Vagina (tissue), 2 donors: ENCODE measurements at regions not wholly inside any gene's neighbourhood (a gene's known extent, or its start where the extent isn't known, plus 50 kb on each side); places are given as distances from the start of the nearest gene placed in this dataset.

Experiments used
- CTCF ChIP-seq, 3 experiments: fragments of 450-650 bp in 2 of 3; fragments of 200-600 bp in 1 of 3; sonication (generic) in 1 of 3; IDR thresholded peaks; one replicate each; pipeline ENCODE4 v1.5.1; 2017 to 2019; ENCODE audit warnings: antibody characterized with exemption in 3 of 3, mild to moderate bottlenecking in 2 of 3, moderate library complexity in 2 of 3
- POLR2A ChIP-seq, 2 donors: fragments of 450-650 bp; IDR thresholded peaks; one replicate each; pipeline ENCODE4 v1.6.1; 2017; ENCODE audit warnings: antibody characterized with exemption in 2 of 2, mild to moderate bottlenecking in 2 of 2, moderate library complexity in 2 of 2
- POLR2AphosphoS5 ChIP-seq, 2 donors: sonication (generic); formaldehyde crosslinking; IDR thresholded peaks; one replicate each; pipeline ENCODE4 v1.9.0; 2017; ENCODE audit warnings: antibody characterized with exemption in 2 of 2, mild to moderate bottlenecking in 2 of 2, low read depth in 1 of 2; ENCODE audit not compliant: insufficient read depth in 1 of 2

- TF ChIP-seq CTCF (IDR thresholded peaks at IDR 0.05) (no peak), POLR2AphosphoS5 (IDR thresholded peaks at IDR 0.05; ENCODE audit: insufficient read depth in 1 of 2, low read depth in 1 of 2) (no peak), POLR2A (IDR thresholded peaks at IDR 0.05) (no peak)
Observed at GRCh38 chr3:181173227-181173626, 183.7 kb upstream of the DNAJC19 start.
